ENCODE measurements at regions not wholly inside any gene's neighbourhood (a gene's known extent, or its start where the extent isn't known, plus 50 kb on each side); places are given as distances from the start of the nearest gene placed in this dataset.

DNA sequence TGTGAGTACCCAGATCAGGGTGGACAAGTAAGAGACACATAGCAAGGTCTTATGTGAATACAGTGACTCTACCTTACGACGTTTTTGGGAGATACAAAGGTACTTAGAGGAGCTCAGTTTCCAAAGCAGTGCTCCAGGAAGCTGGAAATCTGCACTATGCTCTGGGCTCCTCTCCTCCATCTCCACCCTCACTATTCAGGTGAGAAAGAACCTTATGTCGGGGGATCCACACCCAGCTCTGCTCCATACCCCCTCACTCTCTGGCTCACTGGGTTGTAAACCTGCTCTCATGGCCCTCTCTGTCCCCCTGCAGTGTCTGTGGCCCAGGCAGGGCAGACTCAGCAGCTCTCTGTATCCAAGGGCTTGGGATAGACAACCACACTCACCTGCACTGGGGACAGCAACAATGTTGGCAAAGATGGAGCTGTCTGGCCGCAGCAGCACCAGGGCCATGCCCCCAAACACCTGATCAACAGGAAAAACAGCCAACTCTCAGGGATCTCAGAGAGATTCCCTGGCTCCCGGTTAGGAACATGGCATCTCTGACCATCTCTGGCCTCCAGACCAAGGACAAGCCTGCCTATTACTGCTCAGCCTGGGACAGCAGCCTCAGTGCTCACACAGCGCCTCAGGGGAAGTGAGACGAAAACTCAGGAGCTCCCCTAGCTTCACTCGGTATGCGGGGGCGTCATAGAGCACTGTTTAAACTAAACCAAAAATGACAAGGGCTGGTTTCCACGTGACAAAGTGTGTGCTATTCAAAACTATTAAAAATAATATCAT lies 60.9 kb upstream of the TOP3B start:
- no peak for TF ChIP-seq POLR2A (IDR thresholded peaks at IDR 0.05; ENCODE audit: low read depth, low read length)
- TF ChIP-seq, protein P1, sequence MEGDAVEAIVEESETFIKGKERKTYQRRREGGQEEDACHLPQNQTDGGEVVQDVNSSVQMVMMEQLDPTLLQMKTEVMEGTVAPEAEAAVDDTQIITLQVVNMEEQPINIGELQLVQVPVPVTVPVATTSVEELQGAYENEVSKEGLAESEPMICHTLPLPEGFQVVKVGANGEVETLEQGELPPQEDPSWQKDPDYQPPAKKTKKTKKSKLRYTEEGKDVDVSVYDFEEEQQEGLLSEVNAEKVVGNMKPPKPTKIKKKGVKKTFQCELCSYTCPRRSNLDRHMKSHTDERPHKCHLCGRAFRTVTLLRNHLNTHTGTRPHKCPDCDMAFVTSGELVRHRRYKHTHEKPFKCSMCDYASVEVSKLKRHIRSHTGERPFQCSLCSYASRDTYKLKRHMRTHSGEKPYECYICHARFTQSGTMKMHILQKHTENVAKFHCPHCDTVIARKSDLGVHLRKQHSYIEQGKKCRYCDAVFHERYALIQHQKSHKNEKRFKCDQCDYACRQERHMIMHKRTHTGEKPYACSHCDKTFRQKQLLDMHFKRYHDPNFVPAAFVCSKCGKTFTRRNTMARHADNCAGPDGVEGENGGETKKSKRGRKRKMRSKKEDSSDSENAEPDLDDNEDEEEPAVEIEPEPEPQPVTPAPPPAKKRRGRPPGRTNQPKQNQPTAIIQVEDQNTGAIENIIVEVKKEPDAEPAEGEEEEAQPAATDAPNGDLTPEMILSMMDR (IDR thresholded peaks at IDR 0.05; ENCODE audit: extremely low read depth in 1 of 2, insufficient read depth in 1 of 2, low read depth in 1 of 2, low read length in 2 of 2) = no peak
- TF ChIP-seq POLR2AphosphoS5 (IDR thresholded peaks at IDR 0.05; ENCODE audit: insufficient read depth, low read depth, low read length) = no peak
- no peak for TF ChIP-seq EZH2 (IDR thresholded peaks at IDR 0.05; ENCODE audit: borderline replicate concordance, low read depth, low read length, severe bottlenecking)
- TF ChIP-seq MYC (IDR thresholded peaks at IDR 0.05; ENCODE audit: low read depth, low read length) = no peak
- no peak for TF ChIP-seq FOS (IDR thresholded peaks at IDR 0.05; ENCODE audit: borderline replicate concordance, insufficient read depth, low read length)

Data from endothelial cell of umbilical vein (primary cell).